Ishikawa (cell line): ENCODE measurements at regions not wholly inside any gene's neighbourhood (a gene's known extent, or its start where the extent isn't known, plus 50 kb on each side); places are given as distances from the start of the nearest gene placed in this dataset.

Source experiments
- CEBPB ChIP-seq: IDR thresholded peaks from 2 replicates; pipeline ENCODE4 v1.6.1; 2012
- EGR1 ChIP-seq: IDR thresholded peaks from 2 replicates; pipeline ENCODE4 v1.6.1; 2012
- EP300 ChIP-seq: IDR thresholded peaks from 2 replicates; pipeline ENCODE4 v1.6.1; 2012; ENCODE audit warnings: borderline replicate concordance
- FOXM1 ChIP-seq: IDR thresholded peaks from 2 replicates; pipeline ENCODE4 v1.6.1; 2012; ENCODE audit warnings: low read depth, borderline replicate concordance
- NFIC ChIP-seq: IDR thresholded peaks from 2 replicates; pipeline ENCODE4 v1.6.1; 2012
- RAD21 ChIP-seq: IDR thresholded peaks from 2 replicates; pipeline ENCODE4 v1.6.1; 2012; ENCODE audit warnings: low read depth
- REST ChIP-seq: IDR thresholded peaks from 2 replicates; pipeline ENCODE4 v1.6.1; 2012; ENCODE audit warnings: low read depth, mild to moderate bottlenecking
- TAF1 ChIP-seq: IDR thresholded peaks from 2 replicates; pipeline ENCODE4 v1.6.1; 2012; ENCODE audit warnings: low read depth, mild to moderate bottlenecking
- TCF12 ChIP-seq: IDR thresholded peaks from 2 replicates; pipeline ENCODE4 v1.6.1; 2012; ENCODE audit warnings: low read depth
- TEAD4 ChIP-seq: IDR thresholded peaks from 2 replicates; pipeline ENCODE4 v1.6.1; 2012
- YY1 ChIP-seq: IDR thresholded peaks from 2 replicates; pipeline ENCODE4 v1.6.1; 2012; ENCODE audit warnings: low read depth
- ZBTB7A ChIP-seq: IDR thresholded peaks from 2 replicates; pipeline ENCODE4 v1.6.1; 2012; ENCODE audit warnings: low read depth

GRCh38 chr2:118356051-118356450 lies 267.8 kb downstream of the INSIG2 start:
- no peak for TF ChIP-seq TCF12
- no peak for TF ChIP-seq REST
- TF ChIP-seq CEBPB = no peak
- no peak for TF ChIP-seq YY1
- TF ChIP-seq EGR1 = no peak
- TF ChIP-seq NFIC = no peak
- no peak for TF ChIP-seq TEAD4
- no peak for TF ChIP-seq FOXM1
- TF ChIP-seq TAF1 = no peak
- TF ChIP-seq EP300 = no peak
- no peak for TF ChIP-seq RAD21
- TF ChIP-seq ZBTB7A = no peak
